ENCODE measurements at regions not wholly inside any gene's neighbourhood (a gene's known extent, or its start where the extent isn't known, plus 50 kb on each side); places are given as distances from the start of the nearest gene placed in this dataset.

GRCh38 chr2:136204971-136205370 is 87.0 kb upstream of the CXCR4 start:
- TF ChIP-seq CTCF (IDR thresholded peaks at IDR 0.05; ENCODE audit: borderline replicate concordance, extremely low read depth, low read length, poor library complexity, severe bottlenecking) = no peak
- TF ChIP-seq EZH2 (IDR thresholded peaks at IDR 0.05; ENCODE audit: borderline replicate concordance, low read depth, low read length, severe bottlenecking) = no peak

Data from DND-41 (cell line).